Mucosa of gallbladder (tissue), 1 donor: ENCODE measurements at regions not wholly inside any gene's neighbourhood (a gene's known extent, or its start where the extent isn't known, plus 50 kb on each side); places are given as distances from the start of the nearest gene placed in this dataset.
"Not testable (repeated sequence)": the region's sequence is repeated elsewhere in the genome, so short reads cannot be mapped to it uniquely, and the experiment has no call there.

ENCODE experiments used
- DNase-seq: peaks from one replicate; pipeline ENCODE4 v3.0.0-alpha.2; 2020; ENCODE audit warnings: low spot score
- donor health status: DM: no; HTN: no; CAD: no.

DNA sequence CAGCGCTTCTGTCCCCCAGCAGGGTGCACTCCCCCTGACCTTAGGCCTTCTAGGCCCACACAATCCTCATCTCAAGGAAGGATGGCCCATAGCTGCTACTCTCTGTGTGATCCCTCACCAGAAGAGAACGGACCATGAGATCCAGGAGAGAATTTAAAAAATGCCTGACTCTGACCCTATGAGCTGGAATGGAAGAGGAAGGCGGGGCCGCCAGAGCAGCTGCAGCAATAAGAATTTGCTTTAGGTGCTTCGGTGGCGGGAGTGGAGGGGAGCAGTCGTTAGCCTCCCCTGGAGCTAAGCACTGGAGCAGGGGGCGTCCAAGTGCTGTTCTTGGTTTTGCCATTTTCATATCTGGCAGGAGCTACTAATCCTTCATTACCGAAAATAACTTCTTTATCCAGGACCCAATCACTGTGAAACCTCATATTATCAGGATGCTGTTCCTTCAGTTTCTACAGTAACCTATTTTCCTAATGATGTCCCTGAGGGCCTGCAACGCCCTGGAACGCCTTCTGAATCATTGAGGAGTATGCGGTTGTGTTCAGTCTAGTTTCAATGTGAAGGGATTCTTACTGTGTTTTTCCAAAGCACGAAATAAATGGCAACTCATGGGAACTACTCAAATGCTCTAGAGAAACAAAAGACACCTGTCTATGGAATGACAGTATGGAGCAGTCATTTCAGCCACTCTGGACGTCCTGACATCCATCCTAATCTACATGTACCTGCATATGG, 105.1 kb upstream of the SIX2 start:
- no peak for DNase-seq

- no peak for DNase-seq
Observed at GRCh38 chr2:45112750-45113149, 103.5 kb upstream of the SIX2 start.

GRCh38 chr2:45105050-45105582, 95.9 kb upstream of the SIX2 start:
- no peak for DNase-seq

GRCh38 chr2:45104429-45104828, 95.2 kb upstream of the SIX2 start:
- DNase-seq, result no peak

GRCh38 chr2:45103351-45104345, 94.4 kb upstream of the SIX2 start:
- no peak for DNase-seq

- DNase-seq, result no peak
Observed at GRCh38 chr2:45102579-45103117, 93.4 kb upstream of the SIX2 start.

DNA sequence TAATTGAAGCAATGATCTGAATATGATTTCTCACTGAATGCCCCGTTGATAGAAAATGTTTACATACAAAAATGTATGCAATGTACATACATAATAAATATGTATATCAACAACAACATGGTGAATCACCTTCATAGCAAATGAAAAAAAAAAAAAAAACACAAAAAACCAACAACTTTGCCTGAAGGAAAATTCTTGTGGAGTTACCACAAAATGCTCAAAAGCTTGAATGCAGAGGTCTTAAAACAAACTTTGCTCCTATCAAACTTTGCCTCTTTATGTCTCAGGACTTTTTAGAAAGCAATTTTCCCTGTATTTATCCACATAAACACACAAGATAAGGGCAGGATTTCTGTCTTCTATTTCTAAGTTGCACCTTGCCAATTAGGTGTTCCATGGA, 92.9 kb upstream of the SIX2 start:
- DNase-seq, result no peak

GRCh38 chr2:45096996-45097395, 87.7 kb upstream of the SIX2 start:
- no peak for DNase-seq

DNA sequence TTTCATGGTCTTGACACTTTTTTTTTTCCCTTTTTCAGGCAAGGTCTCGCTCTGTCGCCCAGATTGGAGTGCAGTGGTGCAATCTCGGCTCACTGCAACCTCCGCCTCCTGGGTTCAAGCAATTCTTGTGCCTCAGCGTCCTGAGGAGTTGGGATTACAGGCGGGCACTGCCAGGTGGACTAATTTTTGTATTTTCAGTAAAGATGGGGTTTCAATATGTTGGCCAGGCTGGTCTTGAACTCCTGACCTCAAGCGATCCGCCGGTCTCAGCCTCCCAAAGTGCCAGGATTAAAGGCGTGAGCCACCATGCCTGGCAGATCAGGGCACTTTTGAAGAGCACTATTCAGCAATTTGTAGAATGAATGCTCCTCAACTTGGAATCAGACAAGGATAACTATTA, 86.8 kb upstream of the SIX2 start:
- not testable (repeated sequence) for DNase-seq

DNA sequence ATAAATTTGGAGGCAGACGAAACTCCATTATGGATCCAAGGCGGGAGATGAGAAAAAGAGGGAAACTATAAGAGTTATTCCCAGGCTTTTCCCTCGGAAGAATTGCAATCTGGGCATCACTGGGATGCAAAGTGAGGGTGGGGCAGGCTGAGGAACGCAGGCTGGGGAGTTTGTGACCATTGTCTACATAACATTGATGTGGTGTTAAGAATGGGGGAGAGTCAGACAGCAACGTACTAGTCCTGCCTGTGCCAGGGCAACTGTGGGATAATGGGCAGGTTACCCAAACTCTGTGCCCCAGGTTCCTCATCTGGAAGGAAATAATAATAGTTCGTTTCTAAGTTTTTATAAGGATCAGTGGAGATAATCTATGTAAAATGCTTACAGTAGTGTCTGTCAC, 84.4 kb upstream of the SIX2 start:
- DNase-seq, result no peak

DNA sequence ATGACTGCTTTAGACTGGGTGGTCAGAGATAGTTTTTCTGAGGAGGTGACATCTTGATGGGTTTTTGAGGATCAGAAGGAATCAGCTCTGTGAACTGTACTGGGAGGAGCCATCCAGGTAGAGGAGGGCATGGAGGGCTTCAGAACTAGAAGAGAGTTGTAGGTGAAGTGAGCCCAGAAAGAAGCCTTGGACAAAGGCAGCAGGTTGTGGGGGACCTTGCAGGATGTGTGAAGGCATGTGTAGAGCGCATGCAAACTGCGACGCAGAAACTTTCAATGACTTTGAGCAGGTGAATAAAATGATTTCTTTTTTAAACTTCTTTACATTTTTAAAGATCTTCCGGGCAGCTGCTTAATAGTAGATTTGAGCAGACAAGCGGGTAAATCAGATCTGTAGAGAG, 83.9 kb upstream of the SIX2 start:
- no peak for DNase-seq

DNA sequence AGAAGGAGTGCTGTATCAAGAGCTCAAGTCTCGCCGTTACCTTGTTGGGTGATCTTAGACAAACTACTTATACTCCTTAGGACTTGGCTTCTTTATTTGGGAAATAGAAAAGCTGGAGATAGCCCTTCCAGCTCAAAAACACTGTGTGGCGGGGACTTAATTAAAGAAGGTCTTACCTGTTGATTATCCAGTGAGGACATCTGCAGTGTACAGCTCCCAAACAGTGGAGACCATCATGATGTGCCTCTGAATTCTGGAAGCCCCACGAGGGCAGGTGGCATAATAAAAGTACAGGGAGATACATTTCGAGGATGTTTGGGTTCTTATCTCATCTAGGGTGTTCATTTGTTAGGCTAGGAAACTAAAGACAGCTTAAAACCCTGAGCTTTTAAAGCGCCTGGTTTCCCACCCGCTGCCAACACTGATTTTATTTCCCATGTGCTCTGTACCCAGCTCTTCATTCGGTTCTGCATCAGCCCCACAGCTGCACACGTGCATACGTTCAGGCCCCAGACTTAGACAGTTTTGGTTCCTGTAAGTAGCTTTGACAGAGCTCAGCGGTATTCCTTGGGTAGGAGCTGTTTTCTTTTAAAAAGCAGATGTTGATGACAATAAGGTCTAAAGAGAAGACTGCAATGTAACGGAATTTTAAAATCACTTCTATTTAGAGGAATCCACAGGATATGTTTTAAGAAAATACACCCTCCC, 80.5 kb upstream of the SIX2 start:
- no peak for DNase-seq

DNA sequence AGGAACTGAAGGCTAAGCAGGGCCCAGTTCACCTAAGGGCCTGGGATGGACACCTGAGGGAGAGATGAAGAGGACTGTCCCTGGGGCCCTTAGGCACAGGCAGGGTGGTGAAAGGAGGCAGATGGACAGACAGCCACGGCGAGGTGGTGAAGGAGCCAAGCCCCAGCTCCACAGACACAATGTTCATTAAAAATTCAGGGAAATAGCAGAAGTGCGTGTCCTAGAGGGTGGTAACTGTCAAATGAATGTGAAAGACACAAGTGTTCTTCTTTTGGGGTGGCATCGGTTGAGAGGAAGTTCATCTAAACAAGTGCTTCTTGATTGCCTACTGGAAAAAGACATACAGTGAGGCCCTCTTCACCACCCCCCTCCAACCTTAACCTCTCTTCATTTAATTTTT, 76.2 kb upstream of the SIX2 start:
- DNase-seq, result no peak

GRCh38 chr2:45084361-45085020, 75.2 kb upstream of the SIX2 start:
- no peak for DNase-seq

DNA sequence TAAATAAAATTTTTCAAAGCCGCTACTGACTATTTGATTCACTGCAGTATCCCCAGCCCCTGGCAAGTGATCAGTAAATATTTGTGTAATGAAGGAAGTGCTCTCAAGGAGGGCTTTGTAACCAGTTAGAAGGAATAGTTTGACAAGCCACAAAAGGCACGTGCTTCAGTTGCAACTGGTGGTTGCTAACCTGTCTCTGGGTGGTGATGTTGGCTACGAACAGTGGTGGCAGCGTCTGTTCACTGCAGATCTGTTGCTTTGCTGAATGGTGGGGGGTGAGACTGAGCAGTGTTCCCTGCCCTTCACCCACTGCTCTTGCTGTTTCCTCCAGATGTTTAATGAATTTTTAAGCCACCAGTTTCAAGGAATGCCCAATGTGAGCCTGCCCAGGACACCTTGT, 73.9 kb upstream of the SIX2 start:
- no peak for DNase-seq

DNA sequence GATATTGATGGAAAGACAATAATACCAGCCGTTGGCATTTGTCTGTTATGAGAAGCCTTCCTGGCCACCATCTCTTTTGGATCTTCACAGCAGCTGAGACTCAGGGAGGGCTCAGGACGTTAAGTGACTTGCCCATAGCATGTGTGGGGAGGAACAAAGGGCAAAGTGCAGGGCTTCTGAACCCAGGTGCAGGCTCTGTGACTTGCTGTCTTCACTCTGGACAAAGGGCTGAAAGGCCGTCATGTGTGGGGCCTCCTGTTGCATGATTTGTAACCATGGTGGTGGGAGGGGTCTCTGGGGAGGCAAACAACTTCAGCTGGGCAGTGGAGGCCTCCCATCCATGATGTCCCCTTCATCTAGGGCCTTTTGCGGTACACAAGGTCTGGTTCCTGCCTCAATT, 65.5 kb upstream of the SIX2 start:
- DNase-seq, result no peak

DNA sequence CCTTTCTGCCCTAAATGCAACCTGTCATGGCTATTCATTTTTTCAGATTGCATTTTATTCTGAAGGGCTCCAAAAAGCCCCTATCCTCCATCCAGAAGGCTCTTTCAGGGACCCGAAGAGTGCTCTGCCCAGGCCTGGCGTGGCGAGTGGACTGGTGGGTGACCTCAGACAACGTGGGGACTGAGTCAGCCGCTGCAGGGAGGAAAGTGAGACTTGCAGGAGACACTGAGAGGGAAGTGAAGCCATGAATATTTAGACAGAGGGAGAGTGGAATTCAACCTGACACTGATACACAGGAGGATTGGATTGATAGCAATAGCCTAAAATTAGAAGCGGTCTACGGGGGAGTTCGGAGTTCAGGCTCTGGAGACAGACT, 63.6 kb upstream of the SIX2 start:
- DNase-seq, result no peak

DNA sequence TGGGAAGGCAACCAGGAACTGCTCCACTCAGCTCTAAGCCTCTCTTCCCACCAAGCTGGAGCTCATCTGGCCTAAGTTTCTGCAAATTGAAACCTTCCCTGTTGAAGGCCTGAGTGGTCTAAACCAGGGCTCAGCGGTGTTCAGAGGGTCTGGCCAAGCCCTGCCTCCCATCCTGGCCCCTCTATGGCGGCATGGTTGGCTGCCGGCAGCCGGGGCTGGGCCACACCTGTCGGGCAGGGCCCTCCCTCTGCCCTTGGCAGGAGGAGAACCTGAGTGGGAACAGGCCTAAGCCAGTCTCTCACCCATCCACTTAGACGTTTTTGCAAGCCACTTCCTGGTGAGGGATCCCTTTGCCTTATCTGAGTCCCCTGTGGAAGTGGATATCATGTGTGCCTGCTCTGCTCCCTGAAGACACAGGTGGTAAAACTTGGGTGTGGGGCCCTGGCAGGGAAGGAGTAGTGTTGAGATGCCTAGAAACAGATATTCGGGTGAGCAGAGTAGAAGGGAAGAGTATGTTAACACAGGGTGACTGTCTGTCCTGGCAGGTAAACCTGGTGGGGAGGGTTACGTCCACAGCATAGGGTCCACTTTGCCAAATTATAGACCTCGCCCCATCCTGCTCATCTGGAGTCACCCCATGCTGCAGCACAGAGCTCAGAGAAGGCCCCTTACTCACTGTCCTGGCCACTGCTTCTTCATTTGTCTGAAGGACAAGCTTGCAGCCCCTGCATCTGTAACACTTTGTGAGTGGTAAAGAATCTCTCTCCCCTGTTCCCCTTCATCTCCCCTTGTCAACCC, 63.0 kb upstream of the SIX2 start:
- DNase-seq, result no peak

GRCh38 chr2:45070113-45070652, 60.9 kb upstream of the SIX2 start:
- DNase-seq, result no peak

GRCh38 chr2:45069684-45070083, 60.4 kb upstream of the SIX2 start:
- DNase-seq, result no peak
